ENCODE measurements at regions not wholly inside any gene's neighbourhood (a gene's known extent, or its start where the extent isn't known, plus 50 kb on each side); places are given as distances from the start of the nearest gene placed in this dataset.
A peak's percentile ranks its signal among the peaks of the same experiment; 100 is the strongest.

DNA sequence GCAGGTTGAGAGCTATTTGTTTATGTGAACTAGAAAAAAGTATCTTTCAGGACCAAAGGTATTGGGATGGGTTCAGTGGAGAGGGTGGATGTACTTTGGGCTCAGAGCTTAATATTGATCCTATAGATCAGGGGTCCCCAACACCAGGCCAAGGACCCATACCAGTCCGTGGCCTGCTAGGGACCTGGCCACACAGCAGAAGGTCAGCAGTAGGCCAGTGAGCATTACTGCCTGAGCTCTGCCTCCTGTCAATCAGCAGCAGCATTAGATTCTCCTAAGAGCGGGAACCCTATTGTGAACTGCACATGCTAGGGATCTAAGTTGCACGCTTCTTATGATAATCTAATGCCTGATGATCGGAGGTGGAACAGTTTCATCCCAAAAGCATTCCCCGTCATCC, 115.8 kb upstream of the WDR11 start:
- no peak overlapping the region for H2AFZ ChIP-seq (ENCODE audit: control insufficient read depth, low read length)
- no peaks in the 10 kb centered on the region for H3K9me1 ChIP-seq (ENCODE audit: control insufficient read depth, extremely low read depth, insufficient read depth, low read length)
- peaks cover 11% of the 10 kb centered on the region for H3K4me1 ChIP-seq (ENCODE audit: control insufficient read depth, extremely low read depth, insufficient read depth, low read length)
- H3K9ac ChIP-seq (ENCODE audit: control insufficient read depth, extremely low read depth, insufficient read depth, low read length): no peak overlapping the region
- no peaks in the 10 kb centered on the region for H3K9me3 ChIP-seq (ENCODE audit: control insufficient read depth, low read depth, low read length)
- TF ChIP-seq, protein P1, sequence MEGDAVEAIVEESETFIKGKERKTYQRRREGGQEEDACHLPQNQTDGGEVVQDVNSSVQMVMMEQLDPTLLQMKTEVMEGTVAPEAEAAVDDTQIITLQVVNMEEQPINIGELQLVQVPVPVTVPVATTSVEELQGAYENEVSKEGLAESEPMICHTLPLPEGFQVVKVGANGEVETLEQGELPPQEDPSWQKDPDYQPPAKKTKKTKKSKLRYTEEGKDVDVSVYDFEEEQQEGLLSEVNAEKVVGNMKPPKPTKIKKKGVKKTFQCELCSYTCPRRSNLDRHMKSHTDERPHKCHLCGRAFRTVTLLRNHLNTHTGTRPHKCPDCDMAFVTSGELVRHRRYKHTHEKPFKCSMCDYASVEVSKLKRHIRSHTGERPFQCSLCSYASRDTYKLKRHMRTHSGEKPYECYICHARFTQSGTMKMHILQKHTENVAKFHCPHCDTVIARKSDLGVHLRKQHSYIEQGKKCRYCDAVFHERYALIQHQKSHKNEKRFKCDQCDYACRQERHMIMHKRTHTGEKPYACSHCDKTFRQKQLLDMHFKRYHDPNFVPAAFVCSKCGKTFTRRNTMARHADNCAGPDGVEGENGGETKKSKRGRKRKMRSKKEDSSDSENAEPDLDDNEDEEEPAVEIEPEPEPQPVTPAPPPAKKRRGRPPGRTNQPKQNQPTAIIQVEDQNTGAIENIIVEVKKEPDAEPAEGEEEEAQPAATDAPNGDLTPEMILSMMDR (optimal IDR thresholded peaks at IDR 0.05 in 1 of 3, IDR thresholded peaks at IDR 0.05 in 1 of 3, conservative IDR thresholded peaks at IDR 0.05 in 1 of 3; ENCODE audit: extremely low read depth in 1 of 3, insufficient read depth in 2 of 3, low read length in 3 of 3): no peak
- TF ChIP-seq EZH2 (IDR thresholded peaks at IDR 0.05; ENCODE audit: low read length): no peak
- H4K20me1 ChIP-seq (ENCODE audit: control insufficient read depth, extremely low read depth, insufficient read depth, low read length): no peaks in the 10 kb centered on the region
- dilution Hi-C loops (cut with MboI; ENCODE audit: extremely low pct_ligation_motif_present, low sequenced_read_pairs): no loop called here
- H3K27me3 ChIP-seq (ENCODE audit: control insufficient read depth, extremely low read depth, insufficient read depth, low read length): no peaks in the 10 kb centered on the region
- no peak overlapping the region for H3K4me3 ChIP-seq (ENCODE audit: control insufficient read depth in 2 of 3, extremely low read depth in 1 of 3, insufficient read depth in 2 of 3, low read depth in 1 of 3, low read length in 3 of 3)
- DNase-seq (ENCODE audit: low read depth, low spot score): no peak
- no peak for FAIRE-seq
- no peak overlapping the region for H3K27ac ChIP-seq (ENCODE audit: control insufficient read depth, insufficient read depth, low read length)
- H3K36me3 ChIP-seq (ENCODE audit: control insufficient read depth in 2 of 2, extremely low read depth in 1 of 2, insufficient read depth in 2 of 2, low read length in 2 of 2): no peaks in the 10 kb centered on the region
- no peak overlapping the region for H3K4me2 ChIP-seq (ENCODE audit: control insufficient read depth, extremely low read depth, insufficient read depth, low read depth, low read length)
- no peaks in the 10 kb centered on the region for H3K79me2 ChIP-seq (ENCODE audit: control insufficient read depth, insufficient read depth, low read length)

DNA sequence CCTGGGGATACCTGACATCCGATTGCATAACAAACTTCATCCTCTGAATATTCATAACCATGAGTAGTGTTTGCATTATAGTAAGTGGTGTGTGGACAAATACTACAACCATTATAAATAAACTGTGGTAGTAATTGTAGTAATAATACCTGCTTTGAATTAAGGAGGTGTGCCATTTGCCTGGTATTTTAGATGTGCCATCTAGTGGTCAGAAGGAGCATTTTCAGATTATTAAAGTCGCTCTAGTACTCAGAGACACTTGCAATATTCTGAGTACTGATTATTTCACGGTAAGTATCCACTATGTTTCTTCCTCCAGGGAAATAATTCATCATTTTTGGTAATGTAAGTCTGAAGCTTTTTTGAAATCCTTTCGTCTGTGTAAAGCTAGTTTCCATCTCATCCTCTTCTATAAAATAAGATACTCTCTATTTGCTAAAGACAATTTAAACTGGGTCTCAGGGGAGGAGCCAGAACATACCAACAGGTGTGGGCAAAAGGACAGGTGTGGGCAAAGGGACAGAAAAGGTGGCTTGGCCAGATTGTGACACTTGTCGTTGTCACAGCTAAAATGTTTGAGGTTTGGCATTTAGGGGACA, 115.3 kb upstream of the WDR11 start:
- no peak overlapping the region for H3K4me3 ChIP-seq (ENCODE audit: control insufficient read depth in 2 of 3, extremely low read depth in 1 of 3, insufficient read depth in 2 of 3, low read depth in 1 of 3, low read length in 3 of 3)
- H3K27me3 ChIP-seq (ENCODE audit: control insufficient read depth, extremely low read depth, insufficient read depth, low read length): no peaks in the 10 kb centered on the region
- no peaks in the 10 kb centered on the region for H4K20me1 ChIP-seq (ENCODE audit: control insufficient read depth, extremely low read depth, insufficient read depth, low read length)
- dilution Hi-C loops (cut with MboI; ENCODE audit: extremely low pct_ligation_motif_present, low sequenced_read_pairs): no loop called here
- FAIRE-seq: peak; percentile 55
- H2AFZ ChIP-seq (ENCODE audit: control insufficient read depth, low read length): no peak overlapping the region
- no peak overlapping the region for H3K27ac ChIP-seq (ENCODE audit: control insufficient read depth, insufficient read depth, low read length)
- no peak for TF ChIP-seq EZH2 (IDR thresholded peaks at IDR 0.05; ENCODE audit: low read length)
- TF ChIP-seq, protein P1 (optimal IDR thresholded peaks at IDR 0.05 in 1 of 3, IDR thresholded peaks at IDR 0.05 in 1 of 3, conservative IDR thresholded peaks at IDR 0.05 in 1 of 3; ENCODE audit: extremely low read depth in 1 of 3, insufficient read depth in 2 of 3, low read length in 3 of 3): peak in 2 of 3 experiments; percentile 53 to 64
- H3K9ac ChIP-seq (ENCODE audit: control insufficient read depth, extremely low read depth, insufficient read depth, low read length): no peak overlapping the region
- no peaks in the 10 kb centered on the region for H3K79me2 ChIP-seq (ENCODE audit: control insufficient read depth, insufficient read depth, low read length)
- no peak overlapping the region for H3K4me2 ChIP-seq (ENCODE audit: control insufficient read depth, extremely low read depth, insufficient read depth, low read depth, low read length)
- H3K9me3 ChIP-seq (ENCODE audit: control insufficient read depth, low read depth, low read length): no peaks in the 10 kb centered on the region
- DNase-seq (ENCODE audit: low read depth, low spot score): no peak
- peaks cover 11% of the 10 kb centered on the region for H3K4me1 ChIP-seq (ENCODE audit: control insufficient read depth, extremely low read depth, insufficient read depth, low read length)
- no peaks in the 10 kb centered on the region for H3K36me3 ChIP-seq (ENCODE audit: control insufficient read depth in 2 of 2, extremely low read depth in 1 of 2, insufficient read depth in 2 of 2, low read length in 2 of 2)
- H3K9me1 ChIP-seq (ENCODE audit: control insufficient read depth, extremely low read depth, insufficient read depth, low read length): no peaks in the 10 kb centered on the region
